ENCODE measurements at regions not wholly inside any gene's neighbourhood (a gene's known extent, or its start where the extent isn't known, plus 50 kb on each side); places are given as distances from the start of the nearest gene placed in this dataset.

- DNase-seq (ENCODE audit: low read depth) = peak; percentile 22
- no peak overlapping the region for H3K4me3 ChIP-seq (ENCODE audit: control insufficient read depth, low read depth, low read length)
- TF ChIP-seq, protein P1, sequence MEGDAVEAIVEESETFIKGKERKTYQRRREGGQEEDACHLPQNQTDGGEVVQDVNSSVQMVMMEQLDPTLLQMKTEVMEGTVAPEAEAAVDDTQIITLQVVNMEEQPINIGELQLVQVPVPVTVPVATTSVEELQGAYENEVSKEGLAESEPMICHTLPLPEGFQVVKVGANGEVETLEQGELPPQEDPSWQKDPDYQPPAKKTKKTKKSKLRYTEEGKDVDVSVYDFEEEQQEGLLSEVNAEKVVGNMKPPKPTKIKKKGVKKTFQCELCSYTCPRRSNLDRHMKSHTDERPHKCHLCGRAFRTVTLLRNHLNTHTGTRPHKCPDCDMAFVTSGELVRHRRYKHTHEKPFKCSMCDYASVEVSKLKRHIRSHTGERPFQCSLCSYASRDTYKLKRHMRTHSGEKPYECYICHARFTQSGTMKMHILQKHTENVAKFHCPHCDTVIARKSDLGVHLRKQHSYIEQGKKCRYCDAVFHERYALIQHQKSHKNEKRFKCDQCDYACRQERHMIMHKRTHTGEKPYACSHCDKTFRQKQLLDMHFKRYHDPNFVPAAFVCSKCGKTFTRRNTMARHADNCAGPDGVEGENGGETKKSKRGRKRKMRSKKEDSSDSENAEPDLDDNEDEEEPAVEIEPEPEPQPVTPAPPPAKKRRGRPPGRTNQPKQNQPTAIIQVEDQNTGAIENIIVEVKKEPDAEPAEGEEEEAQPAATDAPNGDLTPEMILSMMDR (conservative IDR thresholded peaks at IDR 0.05; ENCODE audit: control insufficient read depth, insufficient read depth, low read depth, low read length) = no peak
These were observed 434.5 kb upstream of the JAG1 start for GRCh38 chr20:11108102-11108810.

- TF ChIP-seq, protein P1 (conservative IDR thresholded peaks at IDR 0.05; ENCODE audit: control insufficient read depth, insufficient read depth, low read depth, low read length) = no peak
- DNase-seq (ENCODE audit: low read depth) = no peak
- H3K4me3 ChIP-seq (ENCODE audit: control insufficient read depth, low read depth, low read length) = no peak overlapping the region
These were observed 436.7 kb upstream of the JAG1 start for GRCh38 chr20:11110535-11110934.

DNA sequence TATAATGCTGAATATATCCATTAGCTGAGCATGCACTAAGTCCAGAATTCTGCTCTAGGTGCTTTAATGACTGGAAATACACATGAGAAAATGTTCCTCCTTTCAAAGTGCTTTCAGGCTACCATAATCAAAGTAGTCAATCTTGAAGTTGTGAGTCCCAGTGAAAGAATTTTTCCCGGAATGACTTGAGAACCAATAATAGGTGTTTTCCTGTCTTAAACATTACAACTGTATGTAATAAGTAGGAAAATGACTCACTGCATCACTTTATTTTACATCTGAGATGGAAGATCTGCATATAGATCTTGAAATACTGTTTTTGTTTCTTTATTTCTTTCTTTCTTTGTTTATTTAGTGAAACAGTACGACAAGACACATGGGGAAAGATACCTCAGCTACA, 437.4 kb upstream of the JAG1 start:
- no peak for DNase-seq (ENCODE audit: low read depth)
- TF ChIP-seq, protein P1 (conservative IDR thresholded peaks at IDR 0.05; ENCODE audit: control insufficient read depth, insufficient read depth, low read depth, low read length) = no peak
- no peak overlapping the region for H3K4me3 ChIP-seq (ENCODE audit: control insufficient read depth, low read depth, low read length)

GRCh38 chr20:11112832-11113231, 439.0 kb upstream of the JAG1 start:
- no peak overlapping the region for H3K4me3 ChIP-seq (ENCODE audit: control insufficient read depth, low read depth, low read length)
- TF ChIP-seq, protein P1 (conservative IDR thresholded peaks at IDR 0.05; ENCODE audit: control insufficient read depth, insufficient read depth, low read depth, low read length) = no peak
- peak; percentile 15 for DNase-seq (ENCODE audit: low read depth)

DNA sequence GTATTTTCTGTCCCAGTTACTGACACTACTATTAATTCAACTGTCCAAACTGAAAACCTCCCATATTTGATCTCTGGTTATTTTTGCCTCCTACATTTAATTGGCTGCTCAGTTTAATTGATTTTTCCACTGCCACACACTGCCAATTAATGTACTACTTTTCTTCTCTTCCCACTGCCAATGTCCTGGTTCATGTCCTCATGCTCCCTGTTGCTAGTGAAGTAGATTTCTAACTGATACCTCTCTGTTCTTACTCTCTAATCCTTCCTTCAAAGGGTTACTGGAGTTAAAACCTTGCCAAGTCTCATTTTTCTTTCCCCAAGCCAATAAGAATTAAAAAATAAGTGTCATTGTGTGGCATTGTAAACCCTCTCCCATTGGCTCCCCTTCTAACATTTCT, 440.6 kb upstream of the JAG1 start:
- no peak for DNase-seq (ENCODE audit: low read depth)
- H3K4me3 ChIP-seq (ENCODE audit: control insufficient read depth, low read depth, low read length) = no peak overlapping the region
- TF ChIP-seq, protein P1 (conservative IDR thresholded peaks at IDR 0.05; ENCODE audit: control insufficient read depth, insufficient read depth, low read depth, low read length) = no peak

DNA sequence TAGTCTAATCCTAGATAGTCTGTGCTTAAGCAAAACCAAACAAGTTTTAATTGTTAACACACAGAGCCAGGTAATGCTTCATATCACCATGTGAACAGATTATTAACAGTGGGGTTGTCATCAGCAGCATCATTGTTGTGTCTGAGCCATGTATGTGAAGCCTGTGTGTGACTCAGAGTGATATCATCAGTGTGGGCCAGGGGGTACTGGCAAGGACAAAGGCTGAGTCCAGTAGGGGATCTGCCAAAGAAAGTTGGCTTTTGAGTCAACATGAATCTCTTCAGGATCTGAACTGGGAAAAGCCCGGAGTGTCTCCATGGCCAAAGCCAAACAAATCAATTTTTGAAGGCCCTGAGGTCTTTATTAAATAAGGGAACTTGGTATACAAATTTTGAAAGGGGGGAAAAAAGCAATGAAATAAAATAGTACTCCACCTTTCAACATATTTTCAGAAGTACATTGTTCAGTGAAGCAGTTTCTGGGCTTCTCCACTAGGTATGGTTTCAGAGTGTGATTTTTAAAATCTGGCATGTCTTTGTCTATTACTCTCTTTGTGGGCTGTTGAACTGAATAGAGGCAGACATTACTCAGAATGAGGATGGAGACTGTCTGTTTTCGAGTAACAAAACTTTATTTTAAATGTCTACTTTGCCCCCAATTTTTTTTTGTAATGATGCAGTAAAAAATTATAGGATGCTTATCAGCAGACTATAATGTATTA, 444.2 kb upstream of the JAG1 start:
- TF ChIP-seq, protein P1 (conservative IDR thresholded peaks at IDR 0.05; ENCODE audit: control insufficient read depth, insufficient read depth, low read depth, low read length) = no peak
- no peak overlapping the region for H3K4me3 ChIP-seq (ENCODE audit: control insufficient read depth, low read depth, low read length)
- peak; percentile 93 for DNase-seq (ENCODE audit: low read depth)

All from fibroblast of mammary gland (primary cell).